ENCODE measurements at regions not wholly inside any gene's neighbourhood (a gene's known extent, or its start where the extent isn't known, plus 50 kb on each side); places are given as distances from the start of the nearest gene placed in this dataset.

DNA sequence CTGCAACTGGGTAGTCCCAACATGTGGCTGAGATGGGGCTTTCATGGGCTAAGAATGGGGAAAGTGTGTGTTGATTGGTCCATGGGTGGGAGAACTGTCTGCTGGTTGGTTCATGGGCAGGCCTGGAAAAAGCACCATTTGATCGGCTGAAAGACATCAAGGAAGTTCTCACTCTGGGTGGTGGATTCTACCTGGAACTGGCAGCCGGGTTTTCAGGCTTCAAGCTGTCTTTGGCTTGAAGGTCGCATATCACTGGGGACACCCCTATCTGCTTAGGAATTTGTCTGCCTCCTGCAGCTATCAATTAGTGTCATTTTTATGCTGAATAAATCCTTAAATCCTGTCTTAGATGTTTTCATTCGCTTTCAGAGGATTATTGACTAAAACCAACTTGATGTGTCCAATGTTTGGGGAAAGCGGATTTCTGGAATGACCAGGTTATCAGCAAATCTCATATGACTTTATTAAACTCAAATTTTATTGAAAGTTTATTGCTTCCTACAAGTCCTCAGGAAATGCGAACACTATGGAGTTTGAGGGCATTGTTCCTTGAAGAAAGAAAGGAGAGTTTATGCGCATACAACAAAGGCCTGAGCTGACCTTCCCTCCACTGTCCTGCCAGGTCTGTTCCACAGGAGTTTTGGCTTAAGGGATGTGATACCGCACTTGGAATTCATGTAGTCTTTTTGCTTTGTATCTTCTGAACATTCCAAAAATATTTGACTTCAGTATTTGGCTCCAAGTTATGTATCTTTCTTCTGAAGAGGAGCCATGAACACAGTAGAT, 451.1 kb downstream of the TUSC1 start:
- POLR2A ChIA-PET (ENCODE audit: low non-redundant PET), result no interaction called here
- CTCF ChIA-PET, result interaction anchor here (0.9 kb wide), 1 partner anchor 879 kb away, joined by 4 read pairs; no protein-coding TSS in a partner anchor
- DNase-seq (ENCODE audit: low spot score), result no peak
- TF ChIP-seq, protein P1, sequence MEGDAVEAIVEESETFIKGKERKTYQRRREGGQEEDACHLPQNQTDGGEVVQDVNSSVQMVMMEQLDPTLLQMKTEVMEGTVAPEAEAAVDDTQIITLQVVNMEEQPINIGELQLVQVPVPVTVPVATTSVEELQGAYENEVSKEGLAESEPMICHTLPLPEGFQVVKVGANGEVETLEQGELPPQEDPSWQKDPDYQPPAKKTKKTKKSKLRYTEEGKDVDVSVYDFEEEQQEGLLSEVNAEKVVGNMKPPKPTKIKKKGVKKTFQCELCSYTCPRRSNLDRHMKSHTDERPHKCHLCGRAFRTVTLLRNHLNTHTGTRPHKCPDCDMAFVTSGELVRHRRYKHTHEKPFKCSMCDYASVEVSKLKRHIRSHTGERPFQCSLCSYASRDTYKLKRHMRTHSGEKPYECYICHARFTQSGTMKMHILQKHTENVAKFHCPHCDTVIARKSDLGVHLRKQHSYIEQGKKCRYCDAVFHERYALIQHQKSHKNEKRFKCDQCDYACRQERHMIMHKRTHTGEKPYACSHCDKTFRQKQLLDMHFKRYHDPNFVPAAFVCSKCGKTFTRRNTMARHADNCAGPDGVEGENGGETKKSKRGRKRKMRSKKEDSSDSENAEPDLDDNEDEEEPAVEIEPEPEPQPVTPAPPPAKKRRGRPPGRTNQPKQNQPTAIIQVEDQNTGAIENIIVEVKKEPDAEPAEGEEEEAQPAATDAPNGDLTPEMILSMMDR (conservative IDR thresholded peaks at IDR 0.05; ENCODE audit: low read depth), result no peak
- no peak overlapping the region for H3K27ac ChIP-seq

GRCh38 chr9:25225938-25226760, 452.1 kb downstream of the TUSC1 start:
- TF ChIP-seq, protein P1 (conservative IDR thresholded peaks at IDR 0.05; ENCODE audit: low read depth), result no peak
- CTCF ChIA-PET, result interaction anchor here (0.9 kb wide), 1 partner anchor 878 kb away, joined by 4 read pairs; no protein-coding TSS in a partner anchor
- DNase-seq (ENCODE audit: low spot score), result no peak
- POLR2A ChIA-PET (ENCODE audit: low non-redundant PET), result no interaction called here
- H3K27ac ChIP-seq, result no peak overlapping the region

GRCh38 chr9:25224996-25225395, 453.2 kb downstream of the TUSC1 start:
- ChIA-PET CTCF (no interaction called here), POLR2A (ENCODE audit: low non-redundant PET) (no interaction called here)
- no peak overlapping the region for H3K27ac ChIP-seq
- no peak for DNase-seq (ENCODE audit: low spot score)
- TF ChIP-seq, protein P1 (conservative IDR thresholded peaks at IDR 0.05; ENCODE audit: low read depth), result no peak

- ChIA-PET CTCF (no interaction called here), POLR2A (ENCODE audit: low non-redundant PET) (no interaction called here)
- no peak overlapping the region for H3K27ac ChIP-seq
- TF ChIP-seq, protein P1 (conservative IDR thresholded peaks at IDR 0.05; ENCODE audit: low read depth), result no peak
- no peak for DNase-seq (ENCODE audit: low spot score)
Measured at GRCh38 chr9:25224309-25224708, 453.9 kb downstream of the TUSC1 start.

- DNase-seq (ENCODE audit: low spot score), result no peak
- H3K27ac ChIP-seq, result no peak overlapping the region
- TF ChIP-seq, protein P1 (conservative IDR thresholded peaks at IDR 0.05; ENCODE audit: low read depth), result no peak
- ChIA-PET POLR2A (ENCODE audit: low non-redundant PET) (no interaction called here), CTCF (no interaction called here)
Measured at GRCh38 chr9:25212361-25212760, 465.9 kb downstream of the TUSC1 start.

DNA sequence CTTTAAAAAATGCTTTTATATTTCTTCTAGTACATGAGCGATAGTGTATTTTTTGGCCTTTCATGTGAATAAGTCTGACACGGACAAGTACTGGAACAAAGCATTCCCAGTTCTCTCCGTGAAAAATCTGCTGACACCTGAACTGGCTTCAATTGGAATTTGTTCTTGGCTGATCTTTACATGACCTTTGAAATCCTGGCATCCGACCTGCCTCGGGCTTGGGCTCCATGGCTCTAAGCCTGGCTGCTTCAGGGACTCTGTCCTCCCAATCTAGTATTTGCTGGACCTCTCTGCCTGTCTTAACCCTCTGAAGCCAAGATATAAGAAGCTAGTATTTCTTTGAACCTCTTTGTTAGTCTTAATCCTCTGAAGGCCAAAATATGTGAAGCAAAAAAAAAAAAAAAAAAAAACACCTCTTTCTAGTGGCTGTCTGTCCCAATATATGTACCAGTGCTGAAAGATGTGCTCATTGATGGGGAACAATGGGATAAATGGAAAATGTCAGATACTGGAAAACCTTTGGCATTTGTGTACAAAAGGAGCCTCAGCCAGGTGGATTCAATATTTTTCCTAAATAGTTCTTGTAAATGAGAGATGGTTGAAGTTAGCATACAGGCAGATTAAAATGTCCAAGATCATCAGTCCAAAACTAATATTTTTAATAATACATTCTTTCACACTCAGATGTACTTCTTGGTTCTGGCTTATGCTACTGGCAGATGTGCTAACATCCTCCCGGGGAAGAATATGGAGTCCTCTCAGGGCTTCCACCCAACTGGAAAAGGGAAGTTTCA, 470.6 kb downstream of the TUSC1 start:
- POLR2A ChIA-PET (ENCODE audit: low non-redundant PET), result no interaction called here
- TF ChIP-seq, protein P1 (conservative IDR thresholded peaks at IDR 0.05; ENCODE audit: low read depth), result no peak
- no peak overlapping the region for H3K27ac ChIP-seq
- CTCF ChIA-PET, result interaction anchor here (0.5 to 0.6 kb wide), 2 partner anchors 930 to 1600 kb away, joined by 3 to 4 read pairs; no protein-coding TSS in a partner anchor
- DNase-seq (ENCODE audit: low spot score), result no peak

All from RWPE1 (cell line).